ENCODE measurements at regions not wholly inside any gene's neighbourhood (a gene's known extent, or its start where the extent isn't known, plus 50 kb on each side); places are given as distances from the start of the nearest gene placed in this dataset.

DNA sequence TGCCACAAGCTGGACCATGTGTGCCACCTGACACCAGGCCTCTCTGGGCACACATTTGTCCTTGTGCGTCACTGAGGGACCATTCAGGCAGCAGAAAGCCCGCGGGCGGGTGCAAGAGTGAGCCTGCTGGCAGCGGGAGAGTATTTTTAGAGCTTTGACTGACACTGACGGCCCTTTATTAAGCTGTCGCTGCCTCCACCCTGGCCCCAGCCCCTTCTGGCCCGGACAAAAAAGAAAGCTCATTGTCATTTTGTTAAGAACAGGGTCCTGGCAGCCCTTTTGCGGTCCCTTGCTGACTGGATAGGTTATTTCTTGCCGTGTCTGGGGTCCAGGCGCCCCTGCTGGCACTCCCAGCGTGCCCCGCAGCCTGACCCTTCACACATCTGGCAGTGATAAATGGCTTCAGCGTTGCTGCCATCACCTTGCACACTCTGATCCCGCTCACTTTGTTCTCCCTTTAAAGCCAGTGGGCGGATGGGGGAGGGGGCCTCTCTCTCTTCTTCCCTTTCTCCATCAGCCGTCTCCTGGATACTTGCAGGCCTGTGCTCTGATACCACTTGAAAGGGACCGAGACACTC is 78.4 kb upstream of the NKD1 start:
- no TSS peak for BruUV-seq (replicated peaks)
- H3K27me3 ChIP-seq (ENCODE audit: control insufficient read depth in 2 of 2, insufficient read depth in 2 of 2, low read length in 2 of 2): peaks cover 20 to 25% of the 10 kb centered on the region in 2 experiments
- CTCF ChIA-PET: interaction anchor here (0.6 kb wide), 1 partner anchor 195 kb away, joined by 3 read pairs; no protein-coding TSS in a partner anchor

DNA sequence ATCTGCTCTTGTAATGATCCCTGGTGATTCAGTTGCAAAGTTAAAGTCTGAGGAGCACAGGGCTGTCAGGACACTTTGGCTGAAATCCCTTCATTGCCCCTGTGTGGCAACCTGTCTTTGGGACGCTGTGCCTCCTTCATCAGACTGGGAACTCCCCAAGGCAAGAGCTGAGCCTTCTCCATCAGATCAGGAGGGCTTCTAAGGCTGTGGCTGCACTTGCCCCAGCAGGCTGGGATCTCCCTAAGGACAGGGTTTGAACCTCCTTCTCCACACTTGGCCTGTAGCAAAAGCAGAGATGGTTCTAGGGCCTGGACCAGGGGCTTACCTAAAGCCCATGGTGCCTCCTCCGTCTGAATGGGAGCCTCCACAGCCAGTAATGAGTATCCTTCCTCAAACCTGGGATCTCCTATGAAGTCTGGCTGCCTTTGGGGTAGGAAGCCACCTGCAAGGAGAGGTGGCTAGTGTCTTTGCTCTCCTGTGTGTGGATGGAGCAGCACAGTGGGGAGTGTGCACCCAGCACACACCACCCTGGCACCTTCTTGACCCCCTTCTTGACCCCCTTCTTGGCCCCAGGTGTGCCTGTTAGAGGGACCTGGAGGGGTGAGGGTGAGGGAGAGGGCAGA is 79.0 kb upstream of the NKD1 start:
- no peaks in the 10 kb centered on the region for H3K79me2 ChIP-seq (ENCODE audit: control insufficient read depth, insufficient read depth, low read length)
- H3K9ac ChIP-seq (replicated peaks; ENCODE audit: extremely low read depth, insufficient read depth, low read length): no peak overlapping the region
- H3K4me3 ChIP-seq (replicated peaks in 1 of 3; ENCODE audit: insufficient read depth in 1 of 3, low read depth in 1 of 3, low read length in 3 of 3): no peak overlapping the region
- CTCF ChIA-PET: interaction anchor here (0.6 kb wide), 1 partner anchor 196 kb away, joined by 3 read pairs; no protein-coding TSS in a partner anchor
- peaks cover 20 to 25% of the 10 kb centered on the region in 2 experiments for H3K27me3 ChIP-seq (ENCODE audit: control insufficient read depth in 2 of 2, insufficient read depth in 2 of 2, low read length in 2 of 2)
- no peaks in the 10 kb centered on the region for H3K4me1 ChIP-seq (ENCODE audit: control insufficient read depth, extremely low read depth, insufficient read depth, low read length)
- intact Hi-C loops (cut with micrococcal nuclease): no loop called here
- BruUV-seq (replicated peaks): no TSS peak
- H3K9me3 ChIP-seq (replicated peaks; ENCODE audit: control insufficient read depth, insufficient read depth, low read length): no peaks in the 10 kb centered on the region
- DNase-seq (ENCODE audit: low read depth, low spot score) (no peak), FAIRE-seq (no peak)
- no peak overlapping the region for H2AFZ ChIP-seq (ENCODE audit: low read depth, low read length)
- dilution Hi-C loops (cut with MboI; ENCODE audit: extremely low pct_ligation_motif_present, low sequenced_read_pairs): no loop called here
- no peaks in the 10 kb centered on the region for H3K36me3 ChIP-seq (ENCODE audit: control insufficient read depth in 2 of 2, extremely low read depth in 1 of 2, insufficient read depth in 2 of 2, low read length in 2 of 2)
- no peak overlapping the region for H3K4me2 ChIP-seq (ENCODE audit: insufficient read depth, low read length)
- TF ChIP-seq GATA2 (IDR thresholded peaks at IDR 0.05; ENCODE audit: insufficient read depth, insufficient read length, low read depth, low read length) (no peak), EZH2 (IDR thresholded peaks at IDR 0.05; ENCODE audit: borderline replicate concordance, low read depth, low read length, severe bottlenecking) (no peak), MYC (IDR thresholded peaks at IDR 0.05; ENCODE audit: low read depth, low read length) (no peak), JUN (IDR thresholded peaks at IDR 0.05; ENCODE audit: borderline replicate concordance, insufficient read depth, insufficient read length, low read depth) (no peak), FOS (IDR thresholded peaks at IDR 0.05; ENCODE audit: borderline replicate concordance, insufficient read depth, low read length) (no peak), POLR2A (IDR thresholded peaks at IDR 0.05; ENCODE audit: low read depth, low read length) (no peak), POLR2AphosphoS5 (IDR thresholded peaks at IDR 0.05; ENCODE audit: insufficient read depth, low read depth, low read length) (no peak)
- TF ChIP-seq, protein P1, sequence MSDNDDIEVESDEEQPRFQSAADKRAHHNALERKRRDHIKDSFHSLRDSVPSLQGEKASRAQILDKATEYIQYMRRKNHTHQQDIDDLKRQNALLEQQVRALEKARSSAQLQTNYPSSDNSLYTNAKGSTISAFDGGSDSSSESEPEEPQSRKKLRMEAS (IDR thresholded peaks at IDR 0.05; ENCODE audit: insufficient read depth, insufficient read length): no peak
- TF ChIP-seq, protein P2, sequence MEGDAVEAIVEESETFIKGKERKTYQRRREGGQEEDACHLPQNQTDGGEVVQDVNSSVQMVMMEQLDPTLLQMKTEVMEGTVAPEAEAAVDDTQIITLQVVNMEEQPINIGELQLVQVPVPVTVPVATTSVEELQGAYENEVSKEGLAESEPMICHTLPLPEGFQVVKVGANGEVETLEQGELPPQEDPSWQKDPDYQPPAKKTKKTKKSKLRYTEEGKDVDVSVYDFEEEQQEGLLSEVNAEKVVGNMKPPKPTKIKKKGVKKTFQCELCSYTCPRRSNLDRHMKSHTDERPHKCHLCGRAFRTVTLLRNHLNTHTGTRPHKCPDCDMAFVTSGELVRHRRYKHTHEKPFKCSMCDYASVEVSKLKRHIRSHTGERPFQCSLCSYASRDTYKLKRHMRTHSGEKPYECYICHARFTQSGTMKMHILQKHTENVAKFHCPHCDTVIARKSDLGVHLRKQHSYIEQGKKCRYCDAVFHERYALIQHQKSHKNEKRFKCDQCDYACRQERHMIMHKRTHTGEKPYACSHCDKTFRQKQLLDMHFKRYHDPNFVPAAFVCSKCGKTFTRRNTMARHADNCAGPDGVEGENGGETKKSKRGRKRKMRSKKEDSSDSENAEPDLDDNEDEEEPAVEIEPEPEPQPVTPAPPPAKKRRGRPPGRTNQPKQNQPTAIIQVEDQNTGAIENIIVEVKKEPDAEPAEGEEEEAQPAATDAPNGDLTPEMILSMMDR (IDR thresholded peaks at IDR 0.05; ENCODE audit: extremely low read depth in 1 of 2, insufficient read depth in 1 of 2, low read depth in 1 of 2, low read length in 2 of 2): no peak
- H3K27ac ChIP-seq (ENCODE audit: insufficient read depth, low read depth, low read length): no peak overlapping the region
- POLR2A ChIA-PET: no interaction called here
- no peaks in the 10 kb centered on the region for H3K9me1 ChIP-seq (replicated peaks; ENCODE audit: control insufficient read depth, extremely low read depth, insufficient read depth, low read length)
- no peaks in the 10 kb centered on the region for H4K20me1 ChIP-seq (replicated peaks; ENCODE audit: control insufficient read depth, extremely low read depth, insufficient read depth, low read length)

More for the DNA sequence above, 78.4 kb upstream of the NKD1 start:
- dilution Hi-C loops (cut with MboI; ENCODE audit: extremely low pct_ligation_motif_present, low sequenced_read_pairs): no loop called here
- H3K36me3 ChIP-seq (ENCODE audit: control insufficient read depth in 2 of 2, extremely low read depth in 1 of 2, insufficient read depth in 2 of 2, low read length in 2 of 2): no peaks in the 10 kb centered on the region
- no peaks in the 10 kb centered on the region for H3K79me2 ChIP-seq (ENCODE audit: control insufficient read depth, insufficient read depth, low read length)
- H2AFZ ChIP-seq (ENCODE audit: low read depth, low read length): no peak overlapping the region
- no peak overlapping the region for H3K4me3 ChIP-seq (replicated peaks in 1 of 3; ENCODE audit: insufficient read depth in 1 of 3, low read depth in 1 of 3, low read length in 3 of 3)
- no peak overlapping the region for H3K9ac ChIP-seq (replicated peaks; ENCODE audit: extremely low read depth, insufficient read depth, low read length)
- POLR2A ChIA-PET: no interaction called here
- no peak overlapping the region for H3K27ac ChIP-seq (ENCODE audit: insufficient read depth, low read depth, low read length)
- intact Hi-C loops (cut with micrococcal nuclease): loop anchor here (5.0 kb wide), 1 partner anchor 197 kb away; no protein-coding TSS in a partner anchor
- no peaks in the 10 kb centered on the region for H3K4me1 ChIP-seq (ENCODE audit: control insufficient read depth, extremely low read depth, insufficient read depth, low read length)
- no peak overlapping the region for H3K4me2 ChIP-seq (ENCODE audit: insufficient read depth, low read length)
- H4K20me1 ChIP-seq (replicated peaks; ENCODE audit: control insufficient read depth, extremely low read depth, insufficient read depth, low read length): no peaks in the 10 kb centered on the region
- H3K9me1 ChIP-seq (replicated peaks; ENCODE audit: control insufficient read depth, extremely low read depth, insufficient read depth, low read length): no peaks in the 10 kb centered on the region
- no peaks in the 10 kb centered on the region for H3K9me3 ChIP-seq (replicated peaks; ENCODE audit: control insufficient read depth, insufficient read depth, low read length)
- no peak for FAIRE-seq
- TF ChIP-seq EZH2 (IDR thresholded peaks at IDR 0.05; ENCODE audit: borderline replicate concordance, low read depth, low read length, severe bottlenecking) (no peak), MYC (IDR thresholded peaks at IDR 0.05; ENCODE audit: low read depth, low read length) (no peak), FOS (IDR thresholded peaks at IDR 0.05; ENCODE audit: borderline replicate concordance, insufficient read depth, low read length) (no peak)
- TF ChIP-seq, protein P2 (IDR thresholded peaks at IDR 0.05; ENCODE audit: extremely low read depth in 1 of 2, insufficient read depth in 1 of 2, low read depth in 1 of 2, low read length in 2 of 2): no peak
- DNase-seq (ENCODE audit: low read depth, low spot score): no peak
